H1 (cell line): ENCODE measurements at regions not wholly inside any gene's neighbourhood (a gene's known extent, or its start where the extent isn't known, plus 50 kb on each side); places are given as distances from the start of the nearest gene placed in this dataset.

Source experiments
- CTCF ChIA-PET: fragments of 300-600 bp; sonication (Branson Sonifier 250); formaldehyde crosslinking; loops from one replicate; lab custom pipeline; 2021; ENCODE audit not compliant: partially characterized antibody; lab: Charles Lee
- POLR2A ChIA-PET: fragments of 300-600 bp; sonication (Branson Sonifier 250); formaldehyde crosslinking; loops from one replicate; lab custom pipeline; 2021; ENCODE audit warnings: inconsistent platforms; ENCODE audit not compliant: partially characterized antibody; lab: Charles Lee
- DNase-seq, 2 experiments: peaks; one replicate each; pipeline versions ENCODE4 v3.0.0 to v3.0.0-alpha.2; 2010 to 2022; ENCODE audit warnings: low spot score in 2 of 2, low read depth in 1 of 2, mixed read lengths in 1 of 2
- FAIRE-seq: peaks from 2 replicates; lab custom pipeline; 2011; peaks lifted over from hg19 to GRCh38; lab: Jason Lieb, UNC
- H2AFZ ChIP-seq: 2 replicates; pipeline ENCODE4 v1.8.1; 2012; ENCODE audit warnings: low read length, inconsistent platforms
- H2AK5ac ChIP-seq: 2 replicates; pipeline ENCODE4 v1.6.1; 2013; ENCODE audit warnings: low read depth, low read length
- H2BK120ac ChIP-seq: replicated peaks from 2 replicates; pipeline ENCODE3; 2013; ENCODE audit warnings: low read depth, low read length, inconsistent platforms
- H2BK12ac ChIP-seq: 2 replicates; pipeline ENCODE4 v1.6.1; 2013; ENCODE audit warnings: low read depth, low read length
- H2BK15ac ChIP-seq: 2 replicates; pipeline ENCODE4 v1.6.1; 2013; ENCODE audit warnings: low read length
- H2BK20ac ChIP-seq: 2 replicates; pipeline ENCODE4 v1.6.1; 2013; ENCODE audit warnings: low read length
- H2BK5ac ChIP-seq: 2 replicates; pipeline ENCODE4 v1.6.1; 2013; ENCODE audit warnings: low read depth, low read length
- H3K14ac ChIP-seq: 2 replicates; pipeline ENCODE4 v1.6.1; 2013; ENCODE audit warnings: inconsistent platforms; ENCODE audit not compliant: insufficient read length
- H3K18ac ChIP-seq: 2 replicates; pipeline ENCODE4 v1.6.1; 2013; ENCODE audit warnings: low read length; ENCODE audit errors: extremely low read depth
- H3K23ac ChIP-seq: 2 replicates; pipeline ENCODE4 v1.6.1; 2013; ENCODE audit warnings: inconsistent platforms; ENCODE audit not compliant: insufficient read length
- H3K23me2 ChIP-seq: 2 replicates; pipeline ENCODE4 v1.6.1; 2013; ENCODE audit warnings: low read depth, low read length
- H3K27ac ChIP-seq: 2 replicates; pipeline ENCODE4 v1.6.1; 2011; ENCODE audit warnings: low read depth, low read length, inconsistent platforms
- H3K27me3 ChIP-seq, 4 experiments: replicated peaks in 1 of 4; 1 replicate in 1 of 4; 2 replicates in 3 of 4; pipeline versions ENCODE4 v1.6.1 to v1.8.1; 2011 to 2013; ENCODE audit warnings: low read length in 3 of 4, mild to moderate bottlenecking in 3 of 4, inconsistent platforms in 2 of 4, mixed read lengths in 2 of 4, moderate library complexity in 1 of 4; ENCODE audit not compliant: control insufficient read depth in 3 of 4, insufficient read depth in 3 of 4; ENCODE audit errors: extremely low read depth in 1 of 4
- H3K36me3 ChIP-seq, 4 experiments: 2 replicates each; pipeline versions ENCODE4 v1.6.1 to v1.8.1; 2011 to 2013; ENCODE audit warnings: mild to moderate bottlenecking in 4 of 4, low read length in 3 of 4, moderate library complexity in 2 of 4, control low read depth in 1 of 4, inconsistent platforms in 1 of 4; ENCODE audit not compliant: insufficient read depth in 4 of 4, control insufficient read depth in 2 of 4
- H3K4ac ChIP-seq: replicated peaks from 2 replicates; pipeline ENCODE3; 2013; ENCODE audit warnings: low read length, low read depth, mixed read lengths, inconsistent platforms; ENCODE audit not compliant: insufficient read length
- H3K4me1 ChIP-seq, 4 experiments: replicated peaks in 1 of 4; 1 replicate in 1 of 4; 2 replicates in 3 of 4; pipeline versions ENCODE4 v1.6.1 to v1.8.1; 2011 to 2013; ENCODE audit warnings: low read length in 3 of 4, inconsistent platforms in 2 of 4, mixed read lengths in 1 of 4; ENCODE audit not compliant: insufficient read depth in 4 of 4, control insufficient read depth in 3 of 4
- H3K4me2 ChIP-seq, 2 experiments: 2 replicates each; pipeline versions ENCODE4 v1.6.1 to v1.8.1; 2011 to 2013; ENCODE audit warnings: low read depth in 2 of 2, low read length in 2 of 2, control low read depth in 1 of 2, inconsistent platforms in 1 of 2, mild to moderate bottlenecking in 1 of 2; ENCODE audit not compliant: insufficient read depth in 1 of 2
- H3K4me3 ChIP-seq, 4 experiments: fragments of 200-600, 300-600 bp in 1 of 4; sonication (generic), shearing (Covaris generic), sonication (Bioruptor Twin) in 1 of 4; 2 replicates each; pipeline versions ENCODE4 v1.5.1 to v1.8.1; 2011 to 2016; ENCODE audit warnings: low read length in 4 of 4, low read depth in 3 of 4, control low read depth in 2 of 4, inconsistent platforms in 2 of 4, mild to moderate bottlenecking in 2 of 4, mixed read lengths in 1 of 4, moderate library complexity in 1 of 4; ENCODE audit not compliant: insufficient read depth in 2 of 4; ENCODE audit errors: extremely low read depth in 1 of 4
- H3K56ac ChIP-seq: replicated peaks from 2 replicates; pipeline ENCODE3; 2013; ENCODE audit warnings: low read depth, mild to moderate bottlenecking, mixed read lengths, low read length, inconsistent platforms; ENCODE audit not compliant: insufficient read length
- H3K79me1 ChIP-seq: 2 replicates; pipeline ENCODE4 v1.6.1; 2013; ENCODE audit warnings: low read depth, low read length, control low read depth
- H3K79me2 ChIP-seq, 2 experiments: 2 replicates each; pipeline versions ENCODE4 v1.6.1 to v1.8.1; 2012 to 2013; ENCODE audit warnings: low read length in 2 of 2, mild to moderate bottlenecking in 2 of 2, inconsistent platforms in 1 of 2; ENCODE audit not compliant: insufficient read depth in 2 of 2, control insufficient read depth in 1 of 2
- H3K9ac ChIP-seq, 4 experiments: replicated peaks in 1 of 4; 1 replicate in 1 of 4; 2 replicates in 3 of 4; pipeline versions ENCODE4 v1.6.1 to v1.8.1; 2011 to 2013; ENCODE audit warnings: low read depth in 3 of 4, low read length in 3 of 4, control low read depth in 2 of 4, mild to moderate bottlenecking in 2 of 4, moderate library complexity in 2 of 4, inconsistent platforms in 1 of 4; ENCODE audit errors: extremely low read depth in 1 of 4
- H3K9me3 ChIP-seq, 2 experiments: 2 replicates each; pipeline versions ENCODE4 v1.6.1 to v1.8.1; 2012 to 2013; ENCODE audit warnings: mild to moderate bottlenecking in 2 of 2, moderate library complexity in 2 of 2, control low read depth in 1 of 2, inconsistent platforms in 1 of 2, low read depth in 1 of 2, low read length in 1 of 2, mixed read lengths in 1 of 2; ENCODE audit not compliant: insufficient read depth in 2 of 2
- H4K20me1 ChIP-seq, 2 experiments: replicated peaks in 1 of 2; 2 replicates each; pipeline versions ENCODE3 to v1.8.1; 2011 to 2013; ENCODE audit warnings: inconsistent platforms in 2 of 2, low read length in 2 of 2, mild to moderate bottlenecking in 1 of 2; ENCODE audit not compliant: insufficient read depth in 2 of 2, control insufficient read depth in 1 of 2
- H4K5ac ChIP-seq: 2 replicates; pipeline ENCODE4 v1.6.1; 2013; ENCODE audit warnings: low read length, low read depth, mixed read lengths, inconsistent platforms; ENCODE audit not compliant: insufficient read length
- H4K8ac ChIP-seq: 2 replicates; pipeline ENCODE4 v1.8.0; 2013; ENCODE audit warnings: mild to moderate bottlenecking, moderate library complexity, low read length, inconsistent platforms; ENCODE audit not compliant: insufficient read depth; ENCODE audit errors: extremely low read depth
- H4K91ac ChIP-seq: replicated peaks from 2 replicates; pipeline ENCODE3; 2013; ENCODE audit warnings: low read length, mixed read lengths, inconsistent platforms; ENCODE audit not compliant: insufficient read length
- BCL11A ChIP-seq, 2 experiments: IDR thresholded peaks; one replicate each; pipeline ENCODE4 v1.6.1; 2011; ENCODE audit warnings: low read depth in 2 of 2, low read length in 2 of 2, mild to moderate bottlenecking in 2 of 2
- BRCA1 ChIP-seq: IDR thresholded peaks from 2 replicates; pipeline ENCODE4 v1.6.1; 2012; ENCODE audit warnings: low read depth, low read length, improper control_type of control experiment
- CBX8 ChIP-seq: fragments of 300-800, 300-1000 bp; sonication (generic); IDR thresholded peaks from 2 replicates; pipeline ENCODE4 v1.7.1; 2016; ENCODE audit warnings: low read depth, low read length, borderline replicate concordance
- GABPA ChIP-seq: IDR thresholded peaks from 2 replicates; pipeline ENCODE4 v1.6.1; 2011; ENCODE audit warnings: mild to moderate bottlenecking, low read length, moderate library complexity, borderline replicate concordance; ENCODE audit not compliant: insufficient read depth
- HDAC6 ChIP-seq: IDR thresholded peaks from one replicate; pipeline ENCODE4 v1.7.1; 2012; ENCODE audit warnings: low read depth, mild to moderate bottlenecking, inconsistent platforms, low read length, moderate library complexity
- KDM1A ChIP-seq: fragments of 200-600, 300-600 bp; sonication (generic); IDR thresholded peaks from 2 replicates; pipeline ENCODE4 v1.7.1; 2016; ENCODE audit warnings: mild to moderate bottlenecking, low read length, borderline replicate concordance
- KDM4A ChIP-seq: IDR thresholded peaks from one replicate; pipeline ENCODE4 v1.7.1; 2012; ENCODE audit warnings: low read depth, mild to moderate bottlenecking, moderate library complexity, low read length, inconsistent platforms; ENCODE audit not compliant: severe bottlenecking
- SP2 ChIP-seq: IDR thresholded peaks from 2 replicates; pipeline ENCODE4 v1.6.1; 2012; ENCODE audit warnings: mild to moderate bottlenecking, low read length, inconsistent platforms
- TAF1 ChIP-seq: IDR thresholded peaks from 2 replicates; pipeline ENCODE4 v1.6.1; 2011; ENCODE audit warnings: mild to moderate bottlenecking, low read depth, low read length
- WGBS, 2 experiments: shearing (Covaris generic) in 1 of 2; methylation state at CpG; one replicate each; pipeline versions ENCODE4 v1.1.6 to v1.1.7; 2013 to 2015; ENCODE audit warnings: low lambda C conversion rate in 2 of 2, mixed read lengths in 2 of 2, inconsistent platforms in 1 of 2, low coverage in 1 of 2, missing lambda C conversion rate in 1 of 2; ENCODE audit not compliant: insufficient replicate concordance in 2 of 2, insufficient coverage in 1 of 2, insufficient read length in 1 of 2; ENCODE audit errors: extremely low coverage in 1 of 2, missing lambda C conversion rate in 1 of 2; 5-methylcytosine and 5-hydroxymethylcytosine counted together
- TF ChIP-seq, protein P1 (sequence below): IDR thresholded peaks from 2 replicates; pipeline ENCODE4 v1.6.1; 2012; ENCODE audit warnings: low read length, inconsistent platforms
- TF ChIP-seq, protein P2 (sequence below): IDR thresholded peaks from 2 replicates; pipeline ENCODE4 v1.6.1; 2011; ENCODE audit warnings: low read length, improper control_type of control experiment

DNA sequence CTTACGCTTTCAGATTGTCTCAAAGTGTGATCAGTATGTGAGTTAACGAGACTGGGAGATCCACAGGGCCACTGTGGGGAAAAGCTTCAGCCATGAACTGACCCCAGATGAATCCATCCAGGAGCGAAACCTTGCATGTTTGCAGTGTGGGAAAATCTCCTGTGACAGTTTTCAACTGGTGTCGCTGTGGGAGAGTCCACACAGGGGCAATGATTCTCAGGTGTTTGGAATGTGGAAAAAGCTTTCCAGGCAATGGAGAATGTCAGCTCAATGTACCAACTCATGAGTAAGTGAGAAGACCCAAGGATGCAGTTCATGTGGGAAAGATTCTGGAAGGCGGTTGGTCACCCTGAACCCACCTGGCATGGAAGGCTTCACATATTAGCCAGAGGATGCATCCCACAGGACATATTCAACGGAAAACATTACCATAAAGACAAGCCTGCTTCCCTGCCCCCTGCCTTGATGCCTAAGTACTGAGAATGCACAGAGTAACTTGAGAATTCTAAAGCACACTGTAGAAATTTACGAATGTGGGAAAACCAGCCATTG lies 204.1 kb upstream of the BMPER start:
- Histone ChIP-seq H3K56ac (no peak overlapping the region), H4K20me1 (peaks cover 0 to 6% of the 10 kb centered on the region in 2 experiments), H3K27me3 (peaks cover 2 to 8% (median 5%) of the 10 kb centered on the region in 4 experiments; a peak in 5 of 7 replicates), H2BK15ac (no peak overlapping the region), H3K4me3 (no peak overlapping the region), H4K91ac (no peak overlapping the region), H2BK5ac (no peak overlapping the region), H3K9ac (no peak overlapping the region), H3K4ac (no peak overlapping the region), H3K9me3 (peaks cover 10 to 24% of the 10 kb centered on the region in 2 experiments), H4K5ac (no peak overlapping the region), H2AK5ac (no peak overlapping the region), H3K23me2 (no peaks in the 10 kb centered on the region), H2BK20ac (no peak overlapping the region), H3K27ac (no peak overlapping the region), H2BK120ac (no peak overlapping the region), H3K4me2 (no peak overlapping the region), H4K8ac (no peak overlapping the region), H2AFZ (no peak overlapping the region), H3K18ac (no peak overlapping the region), H3K36me3 (peaks cover 0 to 13% (median 0%) of the 10 kb centered on the region in 4 experiments; a peak in 4 of 8 replicates), H3K23ac (no peak overlapping the region), H3K79me1 (no peaks in the 10 kb centered on the region), H3K4me1 (peaks cover 6 to 18% (median 13%) of the 10 kb centered on the region in 4 experiments), H3K14ac (no peak overlapping the region), H3K79me2 (no peaks in the 10 kb centered on the region), H2BK12ac (no peak overlapping the region)
- WGBS, 2 experiments: 83% methylated on average over 7 of the region's 7 CpGs; no CpG with 5 or more reads in 1 of the 2 experiments
- ChIA-PET POLR2A (no interaction called here), CTCF (interaction anchor here (0.6 to 1.5 kb wide), 6 partner anchors 16 to 824 kb away, joined by 3 read pairs; no protein-coding TSS in a partner anchor)
- no peak for DNase-seq
- no peak for FAIRE-seq
- TF ChIP-seq KDM1A (no peak), TAF1 (no peak), GABPA (no peak), CBX8 (no peak), BCL11A (IDR thresholded peaks at IDR 0.05; ENCODE audit: low read depth in 2 of 2, low read length in 2 of 2) (no peak), BRCA1 (no peak), HDAC6 (no peak), KDM4A (no peak), SP2 (no peak)
- TF ChIP-seq, protein P1, sequence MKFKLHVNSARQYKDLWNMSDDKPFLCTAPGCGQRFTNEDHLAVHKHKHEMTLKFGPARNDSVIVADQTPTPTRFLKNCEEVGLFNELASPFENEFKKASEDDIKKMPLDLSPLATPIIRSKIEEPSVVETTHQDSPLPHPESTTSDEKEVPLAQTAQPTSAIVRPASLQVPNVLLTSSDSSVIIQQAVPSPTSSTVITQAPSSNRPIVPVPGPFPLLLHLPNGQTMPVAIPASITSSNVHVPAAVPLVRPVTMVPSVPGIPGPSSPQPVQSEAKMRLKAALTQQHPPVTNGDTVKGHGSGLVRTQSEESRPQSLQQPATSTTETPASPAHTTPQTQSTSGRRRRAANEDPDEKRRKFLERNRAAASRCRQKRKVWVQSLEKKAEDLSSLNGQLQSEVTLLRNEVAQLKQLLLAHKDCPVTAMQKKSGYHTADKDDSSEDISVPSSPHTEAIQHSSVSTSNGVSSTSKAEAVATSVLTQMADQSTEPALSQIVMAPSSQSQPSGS: no peak
- TF ChIP-seq, protein P2, sequence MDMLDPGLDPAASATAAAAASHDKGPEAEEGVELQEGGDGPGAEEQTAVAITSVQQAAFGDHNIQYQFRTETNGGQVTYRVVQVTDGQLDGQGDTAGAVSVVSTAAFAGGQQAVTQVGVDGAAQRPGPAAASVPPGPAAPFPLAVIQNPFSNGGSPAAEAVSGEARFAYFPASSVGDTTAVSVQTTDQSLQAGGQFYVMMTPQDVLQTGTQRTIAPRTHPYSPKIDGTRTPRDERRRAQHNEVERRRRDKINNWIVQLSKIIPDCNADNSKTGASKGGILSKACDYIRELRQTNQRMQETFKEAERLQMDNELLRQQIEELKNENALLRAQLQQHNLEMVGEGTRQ: no peak
